ENCODE measurements at regions not wholly inside any gene's neighbourhood (a gene's known extent, or its start where the extent isn't known, plus 50 kb on each side); places are given as distances from the start of the nearest gene placed in this dataset.

- no peak for TF ChIP-seq TAF1 (IDR thresholded peaks at IDR 0.05; ENCODE audit: borderline replicate concordance, insufficient read depth, low read length)
- TF ChIP-seq, protein P1, sequence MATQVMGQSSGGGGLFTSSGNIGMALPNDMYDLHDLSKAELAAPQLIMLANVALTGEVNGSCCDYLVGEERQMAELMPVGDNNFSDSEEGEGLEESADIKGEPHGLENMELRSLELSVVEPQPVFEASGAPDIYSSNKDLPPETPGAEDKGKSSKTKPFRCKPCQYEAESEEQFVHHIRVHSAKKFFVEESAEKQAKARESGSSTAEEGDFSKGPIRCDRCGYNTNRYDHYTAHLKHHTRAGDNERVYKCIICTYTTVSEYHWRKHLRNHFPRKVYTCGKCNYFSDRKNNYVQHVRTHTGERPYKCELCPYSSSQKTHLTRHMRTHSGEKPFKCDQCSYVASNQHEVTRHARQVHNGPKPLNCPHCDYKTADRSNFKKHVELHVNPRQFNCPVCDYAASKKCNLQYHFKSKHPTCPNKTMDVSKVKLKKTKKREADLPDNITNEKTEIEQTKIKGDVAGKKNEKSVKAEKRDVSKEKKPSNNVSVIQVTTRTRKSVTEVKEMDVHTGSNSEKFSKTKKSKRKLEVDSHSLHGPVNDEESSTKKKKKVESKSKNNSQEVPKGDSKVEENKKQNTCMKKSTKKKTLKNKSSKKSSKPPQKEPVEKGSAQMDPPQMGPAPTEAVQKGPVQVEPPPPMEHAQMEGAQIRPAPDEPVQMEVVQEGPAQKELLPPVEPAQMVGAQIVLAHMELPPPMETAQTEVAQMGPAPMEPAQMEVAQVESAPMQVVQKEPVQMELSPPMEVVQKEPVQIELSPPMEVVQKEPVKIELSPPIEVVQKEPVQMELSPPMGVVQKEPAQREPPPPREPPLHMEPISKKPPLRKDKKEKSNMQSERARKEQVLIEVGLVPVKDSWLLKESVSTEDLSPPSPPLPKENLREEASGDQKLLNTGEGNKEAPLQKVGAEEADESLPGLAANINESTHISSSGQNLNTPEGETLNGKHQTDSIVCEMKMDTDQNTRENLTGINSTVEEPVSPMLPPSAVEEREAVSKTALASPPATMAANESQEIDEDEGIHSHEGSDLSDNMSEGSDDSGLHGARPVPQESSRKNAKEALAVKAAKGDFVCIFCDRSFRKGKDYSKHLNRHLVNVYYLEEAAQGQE (IDR thresholded peaks at IDR 0.05; ENCODE audit: insufficient read depth in 1 of 2, low read depth in 2 of 2, low read length in 2 of 2), result no peak
- TF ChIP-seq POLR2AphosphoS5 (IDR thresholded peaks at IDR 0.05; ENCODE audit: low read depth, low read length), result no peak
Observed at GRCh38 chr2:41937464-41937906, 110.3 kb upstream of the PKDCC start.
